ENCODE measurements at regions not wholly inside any gene's neighbourhood (a gene's known extent, or its start where the extent isn't known, plus 50 kb on each side); places are given as distances from the start of the nearest gene placed in this dataset.

DNA sequence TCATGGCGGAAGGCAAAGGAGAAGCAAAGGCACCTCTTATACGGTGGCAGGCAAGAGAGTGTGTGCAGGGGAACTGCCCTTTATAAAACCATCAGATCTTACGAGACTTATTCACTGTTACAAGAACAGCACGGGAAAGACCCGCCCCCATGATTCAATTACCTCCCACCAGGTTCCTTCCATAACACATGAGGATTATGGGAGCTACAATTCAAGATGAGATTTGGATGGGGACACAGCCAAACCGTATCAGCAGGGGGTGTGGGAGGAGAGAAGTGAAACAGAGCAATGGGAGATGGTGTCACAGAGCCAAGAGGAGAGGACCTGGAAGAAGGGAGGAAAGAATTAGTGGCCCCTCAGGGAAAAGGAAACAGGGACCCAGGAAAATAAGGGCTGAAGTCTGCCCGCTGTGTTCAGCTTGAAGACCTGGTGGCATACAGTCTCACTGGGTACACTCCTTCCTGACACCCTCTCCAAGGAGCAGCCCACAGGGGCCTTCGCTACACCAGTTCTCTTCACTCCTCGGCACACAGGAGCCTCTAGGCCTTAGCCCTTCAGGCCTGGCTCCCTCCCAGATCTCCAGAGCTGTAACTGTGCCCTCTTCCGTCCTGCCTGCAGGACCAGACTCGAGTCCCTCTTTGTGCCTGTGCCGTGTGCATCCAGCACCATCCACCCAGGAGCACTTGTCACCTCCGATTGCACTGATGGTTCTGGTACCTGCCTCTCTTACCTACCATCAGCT is 262.1 kb downstream of the EIPR1 start:
- no peak for DNase-seq (ENCODE audit: low read depth, low spot score)

DNA sequence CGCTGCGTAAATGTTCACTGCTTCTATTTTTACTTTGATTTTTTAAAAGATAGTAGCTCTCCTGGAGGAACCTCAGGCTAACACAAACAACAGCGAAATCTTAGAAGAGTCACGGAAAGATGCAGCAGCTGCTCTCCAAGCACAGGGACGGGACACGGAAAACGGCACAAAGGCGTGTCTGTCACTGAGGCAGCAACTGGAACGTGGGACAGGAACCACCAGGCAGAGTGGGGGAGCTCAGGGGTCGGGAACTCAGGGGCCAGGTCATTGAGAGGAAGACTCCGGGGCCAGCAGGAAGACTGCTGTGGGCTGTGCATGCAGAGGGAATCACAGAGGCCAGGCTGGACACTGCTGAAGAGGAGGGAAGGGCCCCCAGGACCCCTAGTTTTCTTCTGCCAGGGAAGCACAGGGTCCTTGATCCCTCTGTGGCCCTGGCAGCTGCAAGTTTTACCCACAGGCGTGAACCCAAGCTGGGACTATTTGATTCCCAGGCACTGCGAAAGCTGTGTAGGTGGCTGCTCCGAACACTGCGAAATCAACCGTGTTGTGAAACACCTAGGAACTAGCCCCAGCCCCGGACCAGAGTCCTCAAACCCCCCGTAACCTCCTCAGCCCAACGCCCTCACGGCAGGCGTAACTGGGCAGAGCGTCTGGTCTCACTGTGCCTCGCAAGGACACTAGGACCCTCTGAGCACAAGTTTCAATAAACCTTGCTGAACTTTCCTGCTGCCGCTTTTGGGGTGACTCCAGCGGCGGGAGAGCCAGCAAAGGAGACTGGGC is 263.0 kb downstream of the EIPR1 start:
- DNase-seq (ENCODE audit: low read depth, low spot score) = no peak

DNA sequence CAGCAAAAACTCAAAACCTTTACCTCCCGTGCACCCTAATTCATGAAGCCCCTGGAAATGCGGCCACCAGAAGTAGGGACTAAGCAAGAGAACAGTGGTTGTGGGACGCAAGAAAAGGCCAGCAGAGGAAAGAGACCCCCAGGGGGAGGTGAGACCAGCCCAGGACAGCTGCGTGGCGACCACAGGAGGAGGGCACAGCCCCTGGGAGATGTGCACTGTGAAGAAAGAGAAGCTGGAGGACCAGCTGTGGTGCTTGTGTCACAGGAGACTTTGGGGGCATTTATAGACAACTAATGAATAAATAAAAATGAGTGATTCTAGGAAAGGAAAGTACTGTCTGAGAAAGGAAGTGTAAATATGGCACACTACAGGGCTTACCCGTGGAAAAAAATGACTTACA is 263.8 kb downstream of the EIPR1 start:
- no peak for DNase-seq (ENCODE audit: low read depth, low spot score)

DNA sequence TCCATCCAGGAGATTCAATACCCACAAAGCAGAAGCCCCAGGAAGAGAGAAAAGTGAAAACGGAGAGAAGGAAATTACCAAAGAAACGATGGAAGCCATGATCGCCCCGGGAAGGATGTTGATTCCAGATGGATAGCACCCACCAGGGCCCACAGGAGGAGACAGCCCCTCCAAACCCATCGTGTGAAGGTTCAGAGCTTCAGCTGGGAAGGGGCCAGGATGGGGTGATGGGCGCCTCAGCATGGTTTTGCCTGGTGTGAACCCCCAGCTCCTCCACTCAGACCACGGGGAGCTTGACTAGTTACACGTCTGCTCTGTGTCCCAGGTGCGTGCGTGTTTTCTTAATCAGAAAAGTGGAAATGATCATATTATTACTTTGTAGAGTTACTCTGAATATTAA is 264.5 kb downstream of the EIPR1 start:
- no peak for DNase-seq (ENCODE audit: low read depth, low spot score)

DNA sequence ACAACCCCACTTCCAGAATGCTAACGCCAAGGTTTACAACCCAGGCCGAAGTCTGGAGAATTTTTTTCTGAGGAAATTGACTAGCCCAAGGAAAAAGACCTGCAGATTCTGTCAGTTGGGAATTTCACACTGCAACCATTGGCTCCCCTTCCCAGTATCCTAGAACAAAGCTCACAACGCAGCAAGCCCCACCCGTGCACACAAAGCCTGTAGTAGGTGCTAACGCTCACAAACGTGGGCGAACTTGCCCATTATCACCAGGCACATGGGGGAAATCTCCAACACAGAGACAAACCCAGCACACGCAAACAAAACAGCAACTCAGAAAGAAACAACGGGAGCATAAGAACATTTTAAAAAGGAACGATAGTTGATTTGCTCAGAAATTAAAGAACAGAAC is 265.1 kb downstream of the EIPR1 start:
- no peak for DNase-seq (ENCODE audit: low read depth, low spot score)

DNA sequence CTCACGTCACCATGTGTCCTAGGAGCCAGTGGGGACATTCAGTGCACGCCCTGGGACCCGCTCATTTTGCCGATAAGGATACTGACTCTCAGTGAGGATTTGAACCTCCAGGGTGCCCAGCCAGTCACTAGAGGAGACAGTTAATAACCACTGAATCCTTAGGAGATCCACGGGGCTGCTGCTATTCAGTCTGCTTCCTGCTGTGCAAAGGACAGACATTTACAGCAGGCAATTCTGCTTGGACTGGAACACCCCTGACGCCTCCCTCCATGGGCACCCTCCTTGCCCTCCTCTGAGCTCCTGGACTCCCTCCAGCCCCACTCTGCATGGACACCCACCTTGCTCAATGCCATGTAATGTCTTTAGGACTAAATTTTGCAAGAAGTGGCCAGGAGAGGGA is 265.5 kb downstream of the EIPR1 start:
- DNase-seq (ENCODE audit: low read depth, low spot score) = no peak

DNA sequence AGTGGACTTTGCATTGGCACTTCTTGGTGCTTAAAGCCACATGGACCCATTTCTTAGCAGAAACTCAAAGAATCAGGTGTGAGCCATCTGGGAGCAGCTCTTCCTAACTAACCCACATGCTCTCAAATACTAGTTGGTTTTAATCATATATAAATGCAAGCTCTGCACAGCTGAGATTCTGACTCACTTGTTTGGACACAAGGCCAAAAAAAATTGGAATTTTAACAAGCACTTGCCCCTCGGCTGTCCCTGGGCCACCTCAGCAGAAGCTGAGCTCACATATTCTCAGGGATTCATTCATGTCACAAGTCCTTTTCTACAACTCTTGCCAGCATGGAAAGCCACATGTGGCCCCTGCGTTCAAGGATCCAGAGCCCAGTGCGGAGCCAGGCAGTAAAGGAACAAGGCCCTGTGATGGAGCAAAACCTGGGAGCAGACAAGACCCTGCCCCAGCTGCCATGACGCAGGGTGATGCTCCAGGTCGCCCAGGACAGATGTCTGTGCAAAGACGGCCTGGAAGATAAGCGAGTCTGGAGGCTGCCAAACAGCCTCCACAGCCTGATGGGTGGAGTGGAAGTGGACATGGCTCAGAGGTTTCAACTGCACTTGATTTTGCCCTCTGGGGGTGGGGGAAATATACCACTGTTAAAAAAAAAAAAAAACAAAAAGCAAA is 266.5 kb downstream of the EIPR1 start:
- no peak for DNase-seq (ENCODE audit: low read depth, low spot score)

DNA sequence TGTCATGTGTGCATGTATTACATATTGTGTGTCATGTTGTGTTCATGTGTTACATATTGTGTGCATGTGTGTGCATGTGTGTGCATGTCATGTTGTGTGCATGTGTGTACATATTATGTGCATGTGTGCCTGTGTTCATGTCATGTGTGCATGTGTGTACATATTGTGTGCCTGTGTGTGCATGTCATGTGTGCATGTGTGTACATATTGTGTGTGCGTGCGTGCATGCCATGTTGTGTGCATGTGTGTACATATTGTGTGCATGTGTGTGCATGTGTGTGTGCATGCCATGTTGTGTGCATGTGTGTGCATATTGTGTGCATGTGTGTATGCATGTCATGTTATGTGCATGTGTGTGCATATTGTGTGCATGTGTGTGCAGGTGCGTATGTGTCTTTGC is 267.1 kb downstream of the EIPR1 start:
- no peak for DNase-seq (ENCODE audit: low read depth, low spot score)

DNA sequence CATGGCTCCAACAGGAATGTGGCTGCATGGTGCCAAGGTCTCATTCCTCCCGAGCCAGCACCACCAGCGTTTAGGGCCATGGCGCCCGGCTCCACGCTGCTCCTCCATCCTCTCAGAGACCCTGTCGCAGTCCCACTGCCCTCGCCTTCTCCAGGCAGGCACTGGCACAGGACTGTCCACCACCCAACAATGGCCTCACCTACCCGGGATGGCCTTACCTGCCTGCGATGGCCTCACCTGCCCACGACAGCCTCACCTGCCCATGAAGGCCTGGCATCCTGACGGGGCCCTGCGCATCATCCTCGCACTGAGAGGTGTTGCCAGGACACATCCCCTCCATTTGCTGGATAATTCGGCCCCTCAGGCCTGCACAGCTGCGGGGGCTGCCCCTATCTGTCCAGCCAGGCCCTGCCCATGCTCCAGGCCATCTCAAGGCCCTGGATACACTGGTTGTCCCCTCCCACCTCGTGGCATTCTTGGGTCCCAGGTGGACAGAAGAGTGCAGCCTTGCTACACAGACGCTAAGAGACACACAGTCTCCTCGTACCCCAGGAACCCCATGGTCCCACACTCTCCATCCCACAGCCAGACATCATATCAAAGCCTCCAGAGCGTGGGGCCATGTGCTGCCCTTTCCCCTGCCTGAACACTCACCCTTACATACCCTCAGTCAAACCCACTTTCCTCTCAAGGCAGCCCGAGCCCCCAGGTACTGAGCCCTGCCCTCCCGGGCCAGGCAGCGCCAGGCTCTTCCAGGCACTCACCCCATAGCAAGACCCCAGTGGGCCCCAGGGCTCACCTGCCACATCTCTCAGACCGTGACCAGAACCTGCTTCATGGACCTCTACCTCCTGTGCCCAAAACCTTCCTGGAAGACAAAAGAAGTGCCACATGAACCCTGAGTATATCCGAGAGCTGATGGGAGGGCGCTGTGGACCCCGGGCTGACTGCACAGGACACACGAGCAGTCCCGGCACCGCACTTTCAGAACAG is 268.6 kb downstream of the EIPR1 start:
- no peak for DNase-seq (ENCODE audit: low read depth, low spot score)

DNA sequence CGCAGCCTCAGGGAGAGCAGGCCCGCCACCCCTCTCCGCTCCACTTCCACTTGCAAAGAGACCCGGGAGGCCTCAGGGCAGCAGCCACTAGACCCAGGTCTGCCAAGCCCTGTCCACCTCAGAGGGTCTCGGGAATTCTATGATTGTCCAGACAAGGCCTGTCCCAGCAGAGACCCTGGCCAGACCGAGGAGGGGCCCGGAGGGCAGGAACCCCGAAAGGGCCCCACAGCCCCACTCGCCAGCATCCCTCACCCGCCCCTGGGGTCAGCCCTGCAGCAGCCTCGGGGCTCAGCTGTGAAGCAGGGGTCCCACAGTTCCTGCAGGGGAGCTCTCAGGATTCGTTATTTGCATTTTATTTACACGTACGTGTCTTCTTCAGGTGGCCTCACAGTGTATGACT is 269.5 kb downstream of the EIPR1 start:
- no peak for DNase-seq (ENCODE audit: low read depth, low spot score)

DNA sequence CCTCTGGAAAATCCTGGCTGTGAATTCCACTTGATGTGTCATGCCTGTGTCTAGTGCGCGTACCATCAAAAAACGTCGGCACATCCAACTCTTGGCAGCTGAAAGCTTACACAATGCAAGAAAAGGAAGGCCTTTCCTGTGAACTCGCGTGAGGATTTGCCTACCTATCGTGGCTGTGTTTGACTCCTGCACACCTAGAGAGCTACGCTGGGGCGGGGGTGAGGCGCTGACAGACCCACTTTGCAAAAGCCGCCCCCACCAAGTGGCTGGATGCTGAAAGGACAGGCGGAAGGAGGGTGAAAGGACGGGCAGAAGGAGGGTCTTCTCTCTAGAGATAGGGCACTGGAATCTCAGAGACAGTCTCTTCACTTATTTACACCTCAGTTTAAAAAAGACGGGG is 270.1 kb downstream of the EIPR1 start:
- DNase-seq (ENCODE audit: low read depth, low spot score) = no peak

DNA sequence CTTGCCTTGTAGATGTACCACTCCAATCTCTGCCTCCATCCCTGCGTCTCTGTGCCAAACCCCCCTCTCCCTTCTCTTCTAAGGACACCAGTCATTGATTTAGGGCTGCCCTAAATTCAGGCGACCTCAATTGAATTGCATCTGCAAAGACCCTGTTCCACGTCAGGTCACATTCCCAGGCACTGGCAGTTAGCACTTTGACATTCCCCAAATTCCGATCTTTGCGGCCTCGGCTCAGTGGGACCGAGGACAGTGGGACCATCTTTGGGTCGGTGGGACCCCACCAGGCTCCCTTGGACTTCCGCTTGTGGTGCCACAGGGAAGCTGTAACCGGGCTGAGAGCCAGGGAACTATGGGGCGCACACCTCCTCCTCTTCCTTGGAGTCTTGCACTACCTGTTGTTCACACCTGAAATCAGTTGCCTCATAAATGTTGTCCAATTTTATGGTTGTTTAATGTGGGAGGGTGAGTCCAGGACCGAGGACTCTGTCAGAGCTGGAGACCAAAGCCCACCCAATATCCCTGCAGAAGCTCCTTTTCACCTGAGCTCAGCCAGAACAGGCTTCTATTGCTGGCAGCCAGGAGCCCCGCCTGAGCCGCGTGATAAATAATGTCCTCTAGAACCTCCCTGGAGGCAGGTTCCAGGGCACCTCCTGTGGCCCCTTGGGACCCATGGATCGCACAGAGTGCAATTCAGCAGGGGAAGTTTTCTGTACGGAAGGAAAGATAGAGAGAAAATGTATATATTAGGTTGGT is 271.6 kb downstream of the EIPR1 start:
- no peak for DNase-seq (ENCODE audit: low read depth, low spot score)

DNA sequence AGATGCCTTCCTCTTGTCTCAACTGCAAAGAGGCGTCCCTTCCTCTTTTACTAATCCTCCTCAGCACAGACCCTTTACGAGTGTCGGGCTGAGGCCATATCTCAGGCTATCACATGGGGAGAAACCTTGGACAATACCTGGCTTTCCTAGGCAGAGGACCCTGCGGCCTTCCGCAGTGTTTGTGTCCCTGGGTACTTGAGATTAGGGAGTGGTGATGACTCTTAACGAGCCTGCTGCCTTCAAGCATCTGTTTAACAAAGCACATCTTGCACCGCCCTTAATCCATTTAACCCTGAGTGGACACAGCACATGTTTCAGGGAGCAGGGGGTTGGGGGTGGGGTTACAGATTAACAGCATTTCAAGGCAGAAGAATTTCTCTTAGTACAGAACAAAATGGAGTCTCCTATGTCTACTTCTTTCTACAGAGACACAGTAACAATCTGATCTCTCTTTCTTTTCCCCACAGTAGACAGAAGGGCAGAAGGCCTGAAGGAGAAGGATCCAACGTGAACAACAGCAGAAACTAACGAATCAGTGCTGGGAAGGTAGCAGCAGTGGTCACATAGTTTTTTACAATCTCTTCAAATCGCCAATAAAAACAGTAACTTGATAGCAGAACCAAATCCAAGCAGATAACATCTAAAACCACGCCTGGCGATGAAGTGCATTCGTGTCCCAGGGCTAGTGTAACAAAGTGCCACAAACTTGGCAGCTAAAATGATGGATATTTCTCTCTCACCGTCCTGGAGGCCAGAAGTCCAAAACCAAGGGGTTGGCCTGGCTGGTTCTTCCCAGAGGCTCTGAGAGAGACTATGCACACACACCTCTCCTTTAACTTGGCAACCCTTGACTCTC is 272.4 kb downstream of the EIPR1 start:
- DNase-seq (ENCODE audit: low read depth, low spot score) = peak; percentile 5

DNA sequence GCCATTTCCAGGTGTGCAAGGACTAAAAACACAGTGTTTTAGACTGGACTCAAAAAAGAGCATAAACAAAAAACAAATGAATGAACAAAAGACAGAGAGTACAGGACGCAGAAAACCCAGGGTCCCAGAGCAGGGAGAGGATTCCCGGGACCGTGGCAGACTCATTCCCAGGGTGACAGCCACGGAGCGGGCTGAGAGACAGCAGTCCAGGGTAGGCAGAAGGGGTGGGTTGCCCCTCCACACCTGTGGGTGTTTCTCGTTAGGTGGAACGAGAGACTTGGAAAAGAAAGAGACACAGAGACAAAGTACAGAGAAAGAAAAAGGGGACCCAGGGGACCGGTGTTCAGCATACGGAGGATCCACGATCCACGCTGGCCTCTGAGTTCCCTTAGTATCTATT is 273.4 kb downstream of the EIPR1 start:
- no peak for DNase-seq (ENCODE audit: low read depth, low spot score)

DNA sequence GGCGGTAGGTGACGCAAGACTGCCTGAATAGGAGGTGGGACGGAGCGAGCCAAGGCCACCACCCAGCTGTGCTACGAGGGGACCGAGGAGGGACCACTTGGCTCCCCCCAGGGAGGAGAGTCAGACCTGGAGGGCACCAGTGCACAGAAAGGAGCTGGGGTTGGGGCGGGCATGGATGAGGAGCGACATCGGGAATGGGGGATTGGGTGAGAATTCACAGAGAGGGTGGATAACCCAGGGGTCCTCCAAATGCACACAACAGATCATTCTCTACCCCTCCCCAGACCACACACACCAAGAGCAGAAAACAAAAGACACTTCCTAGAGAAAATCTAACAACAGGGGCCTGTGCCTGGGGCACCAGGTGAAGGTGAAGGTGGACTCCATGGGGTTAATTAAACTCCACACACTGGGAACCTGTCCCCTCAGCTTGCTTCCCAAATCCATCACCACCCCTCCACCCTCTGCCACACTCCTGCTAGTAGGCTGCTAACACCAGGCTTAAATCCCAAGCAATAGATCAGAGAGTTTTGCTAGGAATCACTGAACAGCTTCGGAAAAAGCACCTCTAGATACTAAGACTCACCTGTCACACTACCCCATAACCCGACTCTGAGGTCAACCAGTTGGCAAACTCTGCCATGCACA is 274.6 kb downstream of the EIPR1 start:
- DNase-seq (ENCODE audit: low read depth, low spot score) = no peak

DNA sequence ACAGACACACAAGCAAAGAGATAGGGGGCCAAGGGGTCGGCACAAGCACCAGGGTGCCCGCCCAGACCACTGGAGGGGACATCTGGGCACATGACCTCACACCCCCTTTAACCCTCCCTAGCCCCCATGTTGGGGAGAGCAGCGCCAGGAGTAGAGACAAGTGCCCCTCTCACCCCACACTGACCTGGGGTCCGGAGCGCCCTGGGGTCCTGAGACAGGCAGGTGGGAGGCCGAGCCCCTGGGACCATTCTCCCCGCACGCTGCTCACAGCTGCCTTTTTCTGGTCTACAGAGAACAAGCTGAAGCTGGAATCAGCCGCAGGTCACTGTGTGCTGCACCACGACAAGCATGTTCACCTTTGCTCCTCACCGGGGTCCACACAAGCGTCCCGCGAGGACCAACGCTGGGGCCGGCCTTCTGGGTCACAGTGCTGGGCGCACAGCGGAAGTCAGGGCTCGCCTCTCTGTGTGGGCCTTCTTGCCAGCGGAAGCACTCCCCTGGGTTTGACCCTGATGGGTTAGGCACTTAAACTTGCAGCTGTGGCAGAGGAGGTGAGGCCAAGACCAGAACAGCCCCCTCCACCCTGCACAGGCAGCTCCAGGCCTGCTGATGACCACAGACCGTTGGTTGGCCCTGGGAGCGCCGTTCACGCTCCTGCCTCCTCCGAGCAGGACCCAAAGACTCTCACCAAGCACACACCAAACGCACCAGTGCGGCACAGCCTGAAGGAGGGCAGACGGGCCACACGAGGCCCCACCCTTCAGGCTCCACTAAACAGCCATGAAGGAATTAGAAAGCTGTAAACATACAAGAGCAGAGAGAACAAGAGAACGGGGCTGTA is 275.3 kb downstream of the EIPR1 start:
- no peak for DNase-seq (ENCODE audit: low read depth, low spot score)

DNA sequence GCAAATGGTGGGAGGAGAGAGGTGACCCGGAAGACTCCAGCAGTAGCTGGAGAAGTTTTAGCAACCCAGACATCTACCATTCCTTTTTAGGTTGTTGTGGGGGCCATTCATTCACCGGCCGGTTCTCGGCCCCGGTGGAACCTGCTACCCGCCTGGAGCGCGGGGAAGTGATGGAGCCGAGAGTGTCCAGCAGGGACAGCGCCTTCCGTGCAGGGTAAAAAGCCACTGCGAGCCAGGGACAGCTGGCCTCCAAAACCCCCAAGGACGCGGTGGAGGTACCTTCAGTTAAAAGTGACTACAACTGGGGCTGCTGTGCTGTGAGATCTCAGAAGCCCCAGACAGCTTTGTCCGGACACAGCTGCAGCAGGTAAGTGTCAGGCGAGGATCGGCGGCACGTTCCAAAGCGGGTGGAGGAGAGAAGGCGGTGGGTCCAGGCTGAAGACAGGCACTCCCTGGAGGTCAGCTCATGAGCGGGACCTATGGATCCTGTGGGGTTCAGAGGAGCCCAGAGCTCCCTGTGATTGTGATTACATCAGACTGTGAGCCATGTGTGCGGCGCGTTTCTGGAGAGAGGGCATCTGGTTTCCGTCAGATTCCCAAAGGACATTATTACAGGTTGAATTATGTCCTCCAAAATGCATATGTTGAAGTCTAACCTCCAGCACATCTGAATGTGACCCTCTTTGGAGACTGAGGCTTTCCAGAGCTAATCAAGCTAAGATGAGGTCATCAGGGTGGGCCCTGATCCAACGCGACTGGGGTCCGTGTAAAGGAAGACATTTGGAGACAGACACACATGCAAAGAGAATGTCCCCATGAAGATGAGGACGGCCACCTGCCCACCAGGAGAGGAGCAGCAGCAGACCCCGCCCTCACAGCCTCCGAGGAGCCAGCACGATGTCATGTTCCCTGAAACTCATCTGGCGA is 276.3 kb downstream of the EIPR1 start:
- no peak for DNase-seq (ENCODE audit: low read depth, low spot score)

Data from astrocyte of the hippocampus (primary cell).